ENCODE measurements at regions not wholly inside any gene's neighbourhood (a gene's known extent, or its start where the extent isn't known, plus 50 kb on each side); places are given as distances from the start of the nearest gene placed in this dataset.
"Not testable (repeated sequence)": the region's sequence is repeated elsewhere in the genome, so short reads cannot be mapped to it uniquely, and the experiment has no call there.

DNA sequence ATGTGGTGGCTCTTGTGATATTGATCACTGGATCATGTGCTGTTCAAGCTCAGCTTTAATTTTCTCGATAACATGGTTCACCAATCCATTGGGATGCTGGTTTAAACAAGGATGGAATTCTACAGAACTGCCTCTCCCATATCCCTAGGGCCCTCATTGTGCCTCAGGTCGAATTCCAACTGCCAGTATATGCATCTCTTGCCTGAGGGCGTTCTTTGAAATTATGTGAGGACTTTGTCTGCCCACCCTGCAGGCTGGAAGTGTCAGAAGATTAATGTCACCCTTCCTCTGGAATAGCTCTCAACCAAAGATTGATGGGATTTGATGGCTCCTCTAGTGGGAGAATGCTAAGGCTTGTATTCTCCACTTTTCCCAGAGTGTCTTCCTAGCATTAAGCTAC, 175.6 kb upstream of the GALNT15 start:
- no peak overlapping the region for H3K4me3 ChIP-seq (ENCODE audit: low read depth, low read length)
- TF ChIP-seq, protein P1, sequence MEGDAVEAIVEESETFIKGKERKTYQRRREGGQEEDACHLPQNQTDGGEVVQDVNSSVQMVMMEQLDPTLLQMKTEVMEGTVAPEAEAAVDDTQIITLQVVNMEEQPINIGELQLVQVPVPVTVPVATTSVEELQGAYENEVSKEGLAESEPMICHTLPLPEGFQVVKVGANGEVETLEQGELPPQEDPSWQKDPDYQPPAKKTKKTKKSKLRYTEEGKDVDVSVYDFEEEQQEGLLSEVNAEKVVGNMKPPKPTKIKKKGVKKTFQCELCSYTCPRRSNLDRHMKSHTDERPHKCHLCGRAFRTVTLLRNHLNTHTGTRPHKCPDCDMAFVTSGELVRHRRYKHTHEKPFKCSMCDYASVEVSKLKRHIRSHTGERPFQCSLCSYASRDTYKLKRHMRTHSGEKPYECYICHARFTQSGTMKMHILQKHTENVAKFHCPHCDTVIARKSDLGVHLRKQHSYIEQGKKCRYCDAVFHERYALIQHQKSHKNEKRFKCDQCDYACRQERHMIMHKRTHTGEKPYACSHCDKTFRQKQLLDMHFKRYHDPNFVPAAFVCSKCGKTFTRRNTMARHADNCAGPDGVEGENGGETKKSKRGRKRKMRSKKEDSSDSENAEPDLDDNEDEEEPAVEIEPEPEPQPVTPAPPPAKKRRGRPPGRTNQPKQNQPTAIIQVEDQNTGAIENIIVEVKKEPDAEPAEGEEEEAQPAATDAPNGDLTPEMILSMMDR (IDR thresholded peaks at IDR 0.05; ENCODE audit: control insufficient read depth, extremely low read depth, insufficient read depth) = no peak
- no peak for DNase-seq (ENCODE audit: low read depth)

DNA sequence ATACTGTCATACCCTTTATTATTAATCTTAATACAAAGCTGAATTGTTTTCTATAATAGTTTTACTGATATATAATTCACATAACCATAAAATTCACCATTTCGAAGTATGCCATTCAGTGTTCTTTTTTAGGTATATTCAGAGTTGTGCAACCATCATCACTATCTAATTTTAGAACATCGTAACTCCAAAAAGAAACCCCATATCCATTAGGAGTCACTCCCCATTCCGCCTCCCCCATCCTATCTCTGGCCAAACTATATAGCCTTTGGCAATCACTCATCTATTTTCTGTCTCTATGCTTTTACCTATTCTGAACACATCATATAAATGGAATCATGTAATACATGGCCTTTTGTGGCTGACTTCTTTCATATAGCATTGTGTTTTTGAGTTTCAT, 169.7 kb upstream of the GALNT15 start:
- TF ChIP-seq, protein P1 (IDR thresholded peaks at IDR 0.05; ENCODE audit: control insufficient read depth, extremely low read depth, insufficient read depth) = no peak
- H3K4me3 ChIP-seq (ENCODE audit: low read depth, low read length) = no peak overlapping the region
- no peak for DNase-seq (ENCODE audit: low read depth)

DNA sequence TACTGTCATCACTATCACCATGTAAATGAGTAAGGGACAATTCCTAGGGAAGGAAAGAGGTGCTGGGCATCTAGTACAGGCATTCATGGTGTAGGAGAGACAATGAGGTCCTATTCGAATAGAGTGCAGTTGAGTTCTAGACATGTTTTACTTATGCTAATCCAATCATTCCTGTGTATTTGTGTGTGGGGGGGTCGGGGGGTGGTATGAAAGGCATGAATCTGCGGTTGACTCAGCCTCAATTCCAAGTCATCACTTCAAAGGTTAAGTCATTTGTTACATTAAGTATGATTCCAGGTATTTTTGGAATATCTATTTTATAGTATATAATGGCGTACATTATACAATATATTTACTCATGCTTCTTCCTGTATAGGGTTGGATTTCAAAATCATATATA, 163.1 kb upstream of the GALNT15 start:
- TF ChIP-seq, protein P1 (IDR thresholded peaks at IDR 0.05; ENCODE audit: control insufficient read depth, extremely low read depth, insufficient read depth) = no peak
- no peak overlapping the region for H3K4me3 ChIP-seq (ENCODE audit: low read depth, low read length)
- DNase-seq (ENCODE audit: low read depth) = no peak

DNA sequence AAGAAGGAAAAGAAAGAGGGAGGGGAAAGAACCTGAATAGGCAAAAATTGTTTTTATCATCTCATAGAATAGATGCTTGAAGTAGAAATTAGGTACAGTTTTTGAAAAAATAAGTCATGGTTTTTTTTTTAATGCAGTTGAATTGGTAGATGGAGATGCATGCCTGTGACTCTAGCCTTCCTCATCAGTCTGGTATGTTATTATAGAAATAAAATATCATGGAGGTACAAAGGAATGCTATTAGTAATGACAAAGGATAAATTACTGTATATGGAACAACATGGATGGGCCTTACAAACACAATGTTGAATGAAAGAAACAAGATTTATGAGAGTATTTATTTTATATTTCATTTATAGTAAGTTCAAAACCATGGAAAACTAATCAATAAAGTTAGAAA, 162.4 kb upstream of the GALNT15 start:
- TF ChIP-seq, protein P1 (IDR thresholded peaks at IDR 0.05; ENCODE audit: control insufficient read depth, extremely low read depth, insufficient read depth) = no peak
- no peak overlapping the region for H3K4me3 ChIP-seq (ENCODE audit: low read depth, low read length)
- no peak for DNase-seq (ENCODE audit: low read depth)

DNA sequence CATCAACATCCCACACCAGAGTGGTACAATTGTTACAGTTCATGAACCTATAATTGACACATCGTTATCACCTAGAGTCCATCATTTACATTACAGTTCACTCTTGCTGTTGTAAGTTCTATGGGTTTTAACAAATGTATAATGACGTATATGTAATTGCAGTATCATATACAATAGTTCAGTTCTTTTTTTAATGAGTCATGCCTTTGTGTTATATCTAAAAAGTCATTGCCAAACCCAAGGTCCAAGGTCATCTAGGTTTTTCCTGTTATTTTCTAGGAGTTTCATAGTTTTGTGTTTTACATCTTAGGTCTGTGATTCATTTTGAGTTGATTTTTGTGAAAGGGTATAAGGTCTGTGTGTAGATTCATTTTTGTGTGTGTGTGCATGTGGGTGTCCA, 160.9 kb upstream of the GALNT15 start:
- no peak for DNase-seq (ENCODE audit: low read depth)
- no peak overlapping the region for H3K4me3 ChIP-seq (ENCODE audit: low read depth, low read length)
- TF ChIP-seq, protein P1 (IDR thresholded peaks at IDR 0.05; ENCODE audit: control insufficient read depth, extremely low read depth, insufficient read depth) = no peak

DNA sequence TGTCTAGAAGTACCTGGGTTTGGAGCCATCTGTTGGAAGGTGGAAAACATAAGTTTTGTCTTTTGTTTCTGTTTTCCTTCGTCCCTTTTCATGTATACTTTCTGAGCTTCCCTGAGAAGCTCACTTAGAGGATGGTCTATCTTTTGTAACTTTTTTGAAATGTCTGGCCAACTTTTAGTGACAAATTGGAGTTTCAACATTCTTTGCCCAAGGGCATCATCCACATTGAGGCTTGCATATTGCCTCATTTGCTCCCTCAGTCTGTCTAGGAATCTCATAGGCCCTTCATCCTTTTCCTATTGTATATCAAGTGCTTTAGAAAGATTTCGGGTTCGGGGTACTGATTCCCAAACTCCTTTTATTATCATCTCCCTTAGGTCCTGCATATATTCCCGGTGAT, 152.7 kb upstream of the GALNT15 start:
- DNase-seq (ENCODE audit: low read depth); H3K4me3 ChIP-seq (ENCODE audit: low read depth, low read length): not testable (repeated sequence)

DNA sequence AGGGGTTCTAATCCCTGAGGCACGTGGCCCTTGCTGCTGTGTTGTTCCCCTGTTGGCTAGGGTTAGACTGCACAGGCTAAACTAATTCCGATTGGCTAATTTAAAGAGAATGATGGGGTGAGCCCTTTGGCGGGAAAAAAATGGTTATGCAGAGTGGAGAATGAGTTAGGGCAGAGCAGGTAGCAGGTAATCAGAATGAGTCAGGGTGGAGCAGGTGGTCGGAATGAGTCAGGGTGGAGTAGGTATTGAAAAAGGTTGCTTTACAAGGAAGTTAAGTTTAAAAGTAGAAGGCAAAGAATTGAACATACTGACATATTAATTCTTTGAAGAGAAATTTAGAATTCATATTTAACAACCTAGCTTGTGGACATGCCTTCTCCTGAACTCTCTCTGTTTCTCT, 150.6 kb upstream of the GALNT15 start:
- H3K4me3 ChIP-seq (ENCODE audit: low read depth, low read length); DNase-seq (ENCODE audit: low read depth): not testable (repeated sequence)

DNA sequence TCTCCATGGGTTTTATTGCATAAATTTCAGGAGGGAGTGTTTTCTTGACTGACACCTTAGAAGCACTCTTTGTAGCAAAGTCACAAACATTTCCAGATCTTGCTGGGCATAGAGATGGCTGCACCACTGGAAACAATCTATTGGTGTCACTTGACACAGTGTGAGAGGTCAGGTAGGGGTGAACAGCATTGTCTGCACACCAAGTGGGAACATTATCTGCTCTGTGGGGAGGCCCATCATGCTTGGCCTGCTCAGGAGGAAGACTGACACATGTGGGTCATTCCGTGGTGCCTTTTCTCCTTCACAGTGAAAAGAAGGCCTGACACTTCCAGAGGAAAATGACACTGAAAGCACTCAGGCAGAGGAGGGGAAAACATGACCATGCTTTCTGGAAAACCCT, 149.9 kb upstream of the GALNT15 start:
- no peak overlapping the region for H3K4me3 ChIP-seq (ENCODE audit: low read depth, low read length)
- TF ChIP-seq, protein P1 (IDR thresholded peaks at IDR 0.05; ENCODE audit: control insufficient read depth, extremely low read depth, insufficient read depth) = no peak
- DNase-seq (ENCODE audit: low read depth) = no peak

All from LNCaP clone FGC (cell line).